GM19099 (cell line): ENCODE measurements at regions not wholly inside any gene's neighbourhood (a gene's known extent, or its start where the extent isn't known, plus 50 kb on each side); places are given as distances from the start of the nearest gene placed in this dataset.

Source experiments
- POLR2A ChIP-seq: IDR thresholded peaks from 3 replicates; pipeline ENCODE4 v1.6.1; 2011; ENCODE audit warnings: low read depth; ENCODE audit not compliant: insufficient read length; ENCODE audit errors: extremely low read depth

- no peak for TF ChIP-seq POLR2A
Measured at GRCh38 chr2:133732059-133732458, 163.8 kb upstream of the NCKAP5 start.

- no peak for TF ChIP-seq POLR2A
Measured at GRCh38 chr2:133732982-133733900, 165.0 kb upstream of the NCKAP5 start.

GRCh38 chr2:133733901-133734255 is 165.6 kb upstream of the NCKAP5 start:
- TF ChIP-seq POLR2A, result no peak

- no peak for TF ChIP-seq POLR2A
Measured at GRCh38 chr2:133734716-133735495, 166.6 kb upstream of the NCKAP5 start.

GRCh38 chr2:133736674-133737073 is 168.4 kb upstream of the NCKAP5 start:
- no peak for TF ChIP-seq POLR2A

- TF ChIP-seq POLR2A, result no peak
Measured at GRCh38 chr2:133737242-133737993, 169.2 kb upstream of the NCKAP5 start.

- TF ChIP-seq POLR2A, result no peak
Measured at GRCh38 chr2:133739039-133739438, 170.8 kb upstream of the NCKAP5 start.

- no peak for TF ChIP-seq POLR2A
Measured at GRCh38 chr2:133740500-133740899, 172.2 kb upstream of the NCKAP5 start.

- TF ChIP-seq POLR2A, result no peak
Measured at GRCh38 chr2:133748007-133748700, 179.9 kb upstream of the NCKAP5 start.

GRCh38 chr2:133753665-133754064 is 185.4 kb upstream of the NCKAP5 start:
- no peak for TF ChIP-seq POLR2A

GRCh38 chr2:133755480-133756300 is 187.4 kb upstream of the NCKAP5 start:
- TF ChIP-seq POLR2A, result no peak

GRCh38 chr2:133756833-133757232 is 188.6 kb upstream of the NCKAP5 start:
- TF ChIP-seq POLR2A, result no peak

- no peak for TF ChIP-seq POLR2A
Measured at GRCh38 chr2:133760376-133760775, 192.1 kb upstream of the NCKAP5 start.

- TF ChIP-seq POLR2A, result no peak
Measured at GRCh38 chr2:133765658-133766057, 197.4 kb upstream of the NCKAP5 start.
